Panc1 (cell line): ENCODE measurements at regions not wholly inside any gene's neighbourhood (a gene's known extent, or its start where the extent isn't known, plus 50 kb on each side); places are given as distances from the start of the nearest gene placed in this dataset.

Experiments
- ATAC-seq: fragments of 200-7000 bp; cut with Tn5 transposase; 2 replicates; pipeline ENCODE4 v1.9.1; 2020; ENCODE audit warnings: mild to moderate bottlenecking, moderate library complexity
- BruUV-seq: library from RNA; stranded (reverse); fragments of 400-500 nt; replicated peaks from 2 replicates; lab custom pipeline; 2021; lab: Mats Ljungman, UMichigan
- CTCF ChIA-PET: fragments of 300-600 bp; sonication (Branson Sonifier 250); formaldehyde crosslinking; loops from one replicate; lab custom pipeline; 2022; ENCODE audit warnings: antibody characterized with exemption; lab: Charles Lee
- POLR2A ChIA-PET: fragments of 300-600 bp; sonication (Branson Sonifier 250); formaldehyde crosslinking; loops from one replicate; lab custom pipeline; 2022; ENCODE audit warnings: antibody characterized with exemption; lab: Charles Lee
- DNase-seq: peaks from one replicate; pipeline ENCODE4 v3.0.0-alpha.2; 2010; ENCODE audit warnings: low read depth, low spot score
- H3K27ac ChIP-seq: 2 replicates; pipeline ENCODE4 v1.5.1; 2011; ENCODE audit warnings: mild to moderate bottlenecking, low read length, inconsistent platforms
- H3K27me3 ChIP-seq: fragments of 200-500 bp; sonication (Bioruptor generic); 2 replicates; pipeline ENCODE4 v1.6.0; 2014; ENCODE audit warnings: low read length, inconsistent platforms; ENCODE audit not compliant: control insufficient read depth, insufficient read depth
- H3K36me3 ChIP-seq: fragments of 200-500 bp; sonication (Bioruptor generic); 2 replicates; pipeline ENCODE4 v1.5.1; 2014; ENCODE audit warnings: inconsistent platforms, mild to moderate bottlenecking, low read length, moderate library complexity; ENCODE audit not compliant: control insufficient read depth, insufficient read depth
- H3K4me1 ChIP-seq: 2 replicates; pipeline ENCODE4 v1.5.1; 2011; ENCODE audit warnings: inconsistent platforms, mild to moderate bottlenecking, low read length, moderate library complexity; ENCODE audit not compliant: control insufficient read depth, insufficient read depth
- H3K4me3 ChIP-seq, 2 experiments: 2 replicates each; pipeline ENCODE4 v1.5.1; 2011 to 2012; ENCODE audit warnings: low read depth in 2 of 2, low read length in 2 of 2, mild to moderate bottlenecking in 2 of 2, inconsistent platforms in 1 of 2, moderate library complexity in 1 of 2
- H3K9me3 ChIP-seq: fragments of 200-500 bp; sonication (Bioruptor generic); 2 replicates; pipeline ENCODE4 v1.5.1; 2014; ENCODE audit warnings: low read depth, mild to moderate bottlenecking, inconsistent platforms, low read length, moderate library complexity; ENCODE audit not compliant: control insufficient read depth, insufficient read depth
- CTCF ChIP-seq: fragments of 450-650 bp; IDR thresholded peaks from 2 replicates; pipeline ENCODE4 v1.5.1; 2017; ENCODE audit warnings: mild to moderate bottlenecking
- POLR2AphosphoS5 ChIP-seq: IDR thresholded peaks from 2 replicates; pipeline ENCODE4 v1.6.1; 2012; ENCODE audit warnings: mild to moderate bottlenecking, low read depth, low read length, moderate library complexity
- REST ChIP-seq, 2 experiments: IDR thresholded peaks; 2 replicates each; pipeline ENCODE4 v1.6.1; 2011 to 2012; ENCODE audit warnings: low read depth in 2 of 2, control low read depth in 1 of 2, low read length in 1 of 2, mild to moderate bottlenecking in 1 of 2, moderate library complexity in 1 of 2; ENCODE audit not compliant: insufficient read depth in 1 of 2
- SIN3A ChIP-seq: IDR thresholded peaks from 2 replicates; pipeline ENCODE4 v1.6.1; 2012; ENCODE audit warnings: low read depth, mild to moderate bottlenecking, low read length, moderate library complexity, borderline replicate concordance; ENCODE audit not compliant: insufficient read depth
- TCF7L2 ChIP-seq: IDR thresholded peaks from 2 replicates; pipeline ENCODE4 v1.6.1; 2011; ENCODE audit warnings: mild to moderate bottlenecking, low read depth, low read length, inconsistent platforms
- in situ Hi-C: cut with HindIII; loops from 2 replicates; pipeline ENCODE4 v1.10.0; 2016; ENCODE audit warnings: low sequenced_read_pairs, low pct_unique_long_range_greater_than_20kb
- intact Hi-C: fragments of 100-400 bp; cut with micrococcal nuclease; formaldehyde crosslinking; loops from one replicate; pipeline ENCODE4 v1.10.0; 2022; ENCODE audit not compliant: unreplicated experiment

GRCh38 chr13:48817166-48817802 is 158.4 kb upstream of the FNDC3A start:
- H3K36me3 ChIP-seq = no peaks in the 10 kb centered on the region
- ChIA-PET POLR2A (no interaction called here), CTCF (no interaction called here)
- no peaks in the 10 kb centered on the region for H3K4me1 ChIP-seq
- DNase-seq = no peak
- intact Hi-C loops (loop anchor here (5.0 kb wide), 1 partner anchor 135 kb away; no protein-coding TSS in a partner anchor), in situ Hi-C loops (no loop called here)
- H3K9me3 ChIP-seq = no peaks in the 10 kb centered on the region
- ATAC-seq = no peak; the same call in 1 of the 2 replicates
- no TSS peak for BruUV-seq
- TF ChIP-seq POLR2AphosphoS5 (no peak), REST (IDR thresholded peaks at IDR 0.05; ENCODE audit: insufficient read depth in 1 of 2, low read depth in 2 of 2, low read length in 1 of 2) (no peak), SIN3A (no peak), CTCF (no peak), TCF7L2 (no peak)
- H3K27ac ChIP-seq = no peak overlapping the region
- no peaks in the 10 kb centered on the region for H3K27me3 ChIP-seq
- peak overlapping the region in 1 of 2 experiments; percentile 3; a peak in 1 of 4 replicates for H3K4me3 ChIP-seq

- Histone ChIP-seq H3K9me3 (no peaks in the 10 kb centered on the region), H3K4me3 (no peak overlapping the region), H3K4me1 (no peaks in the 10 kb centered on the region), H3K27ac (no peak overlapping the region), H3K36me3 (no peaks in the 10 kb centered on the region), H3K27me3 (no peaks in the 10 kb centered on the region)
- ATAC-seq (peak; percentile 26; the same call in 1 of the 2 replicates), DNase-seq (peak; percentile 38)
- intact Hi-C loops (loop anchor here (5.0 kb wide), 1 partner anchor 134 kb away; no protein-coding TSS in a partner anchor), in situ Hi-C loops (no loop called here)
- TF ChIP-seq REST (IDR thresholded peaks at IDR 0.05; ENCODE audit: insufficient read depth in 1 of 2, low read depth in 2 of 2, low read length in 1 of 2) = no peak
- TF ChIP-seq CTCF = no peak
- no peak for TF ChIP-seq TCF7L2
- TF ChIP-seq SIN3A = no peak
- no peak for TF ChIP-seq POLR2AphosphoS5
- ChIA-PET POLR2A (no interaction called here), CTCF (interaction anchor here (0.7 kb wide), 1 partner anchor 720 kb away, joined by 4 read pairs; no protein-coding TSS in a partner anchor)
- no TSS peak for BruUV-seq
These were observed 157.0 kb upstream of the FNDC3A start for GRCh38 chr13:48818495-48819356.
